A549 (cell line): ENCODE measurements at regions not wholly inside any gene's neighbourhood (a gene's known extent, or its start where the extent isn't known, plus 50 kb on each side); places are given as distances from the start of the nearest gene placed in this dataset.

Experiments used
- PHF8 ChIP-seq: fragments of 200-600 bp; sonication (generic); IDR thresholded peaks from 2 replicates; pipeline ENCODE4 v1.6.1; 2016; ENCODE audit warnings: low read depth, mild to moderate bottlenecking, antibody characterized with exemption, moderate library complexity, borderline replicate concordance
- POLR2AphosphoS2 ChIP-seq: conservative IDR thresholded peaks from 2 replicates; pipeline ENCODE4 v1.6.1; 2012; ENCODE audit warnings: low read length, improper control_type of control experiment, inconsistent platforms
- RFX5 ChIP-seq: fragments of 450-650 bp; IDR thresholded peaks from 2 replicates; pipeline ENCODE4 v1.7.1; 2014; ENCODE audit warnings: antibody characterized with exemption, mild to moderate bottlenecking, moderate library complexity
- TF ChIP-seq, protein P1 (sequence below): fragments of >200 bp; sonication (Bioruptor Twin); formaldehyde crosslinking; IDR thresholded peaks from 3 replicates; pipeline ENCODE4 v1.5.1; 2016

DNA sequence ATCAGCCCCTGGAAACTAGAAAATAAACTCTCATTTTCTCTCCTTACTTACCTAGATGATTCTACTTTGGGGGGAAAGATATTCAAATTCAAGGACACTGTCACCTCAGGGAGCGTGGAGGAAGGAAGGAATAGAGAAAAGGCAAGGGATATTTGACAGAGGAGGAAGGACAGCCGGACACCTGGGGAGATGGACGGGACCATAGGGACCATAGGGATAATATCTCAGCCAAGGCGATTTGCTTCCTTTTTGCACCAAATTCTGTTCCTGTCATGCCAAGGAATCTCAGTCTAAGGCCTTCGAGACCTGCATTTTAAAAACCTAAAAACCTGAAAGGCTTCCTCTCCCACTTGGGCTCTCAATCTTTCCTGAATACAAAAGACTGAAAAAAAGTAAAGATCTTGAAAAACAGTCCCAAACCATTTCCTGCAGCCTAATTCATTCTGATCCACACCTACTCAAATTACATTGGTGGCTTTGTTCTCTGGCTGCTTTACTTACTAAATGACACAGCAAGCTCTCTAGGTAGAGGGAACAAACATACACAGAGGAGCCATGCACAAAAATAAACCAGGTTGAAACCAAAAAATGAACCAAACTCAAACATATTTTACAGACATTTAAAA lies 73.9 kb upstream of the SLC24A5 start:
- TF ChIP-seq PHF8 (no peak), POLR2AphosphoS2 (no peak), RFX5 (no peak)
- TF ChIP-seq, protein P1, sequence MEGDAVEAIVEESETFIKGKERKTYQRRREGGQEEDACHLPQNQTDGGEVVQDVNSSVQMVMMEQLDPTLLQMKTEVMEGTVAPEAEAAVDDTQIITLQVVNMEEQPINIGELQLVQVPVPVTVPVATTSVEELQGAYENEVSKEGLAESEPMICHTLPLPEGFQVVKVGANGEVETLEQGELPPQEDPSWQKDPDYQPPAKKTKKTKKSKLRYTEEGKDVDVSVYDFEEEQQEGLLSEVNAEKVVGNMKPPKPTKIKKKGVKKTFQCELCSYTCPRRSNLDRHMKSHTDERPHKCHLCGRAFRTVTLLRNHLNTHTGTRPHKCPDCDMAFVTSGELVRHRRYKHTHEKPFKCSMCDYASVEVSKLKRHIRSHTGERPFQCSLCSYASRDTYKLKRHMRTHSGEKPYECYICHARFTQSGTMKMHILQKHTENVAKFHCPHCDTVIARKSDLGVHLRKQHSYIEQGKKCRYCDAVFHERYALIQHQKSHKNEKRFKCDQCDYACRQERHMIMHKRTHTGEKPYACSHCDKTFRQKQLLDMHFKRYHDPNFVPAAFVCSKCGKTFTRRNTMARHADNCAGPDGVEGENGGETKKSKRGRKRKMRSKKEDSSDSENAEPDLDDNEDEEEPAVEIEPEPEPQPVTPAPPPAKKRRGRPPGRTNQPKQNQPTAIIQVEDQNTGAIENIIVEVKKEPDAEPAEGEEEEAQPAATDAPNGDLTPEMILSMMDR = no peak
